ENCODE measurements at regions not wholly inside any gene's neighbourhood (a gene's known extent, or its start where the extent isn't known, plus 50 kb on each side); places are given as distances from the start of the nearest gene placed in this dataset.

GRCh38 chr3:186476044-186476468, 68.1 kb downstream of the CRYGS start:
- Histone ChIP-seq H3K27me3 (ENCODE audit: insufficient read depth, poor library complexity, severe bottlenecking) (no peaks in the 10 kb centered on the region), H3K27ac (replicated peaks) (no peak overlapping the region), H3K4me3 (replicated peaks; ENCODE audit: insufficient read depth, low read length) (no peak overlapping the region)
- TF ChIP-seq SPI1 (IDR thresholded peaks at IDR 0.05; ENCODE audit: borderline replicate concordance, low read depth) (no peak), GABPA (IDR thresholded peaks at IDR 0.05; ENCODE audit: low read depth) (no peak), CTCF (IDR thresholded peaks at IDR 0.05; ENCODE audit: insufficient read depth, low read length) (no peak), REST (IDR thresholded peaks at IDR 0.05; ENCODE audit: insufficient replicate concordance, low read depth) (no peak), POLR2AphosphoS5 (IDR thresholded peaks at IDR 0.05; ENCODE audit: low read depth) (no peak)
- DNase-seq (ENCODE audit: low read depth in 1 of 2, low spot score in 1 of 2): no peak

GRCh38 chr3:186473166-186473565, 71.0 kb downstream of the CRYGS start:
- Histone ChIP-seq H3K27me3 (ENCODE audit: insufficient read depth, poor library complexity, severe bottlenecking) (no peaks in the 10 kb centered on the region), H3K4me3 (replicated peaks; ENCODE audit: insufficient read depth, low read length) (no peak overlapping the region), H3K27ac (replicated peaks) (no peak overlapping the region)
- no peak for DNase-seq (ENCODE audit: low read depth in 1 of 2, low spot score in 1 of 2)
- TF ChIP-seq POLR2AphosphoS5 (IDR thresholded peaks at IDR 0.05; ENCODE audit: low read depth) (no peak), GABPA (IDR thresholded peaks at IDR 0.05; ENCODE audit: low read depth) (no peak), REST (IDR thresholded peaks at IDR 0.05; ENCODE audit: insufficient replicate concordance, low read depth) (no peak), SPI1 (IDR thresholded peaks at IDR 0.05; ENCODE audit: borderline replicate concordance, low read depth) (no peak), CTCF (IDR thresholded peaks at IDR 0.05; ENCODE audit: insufficient read depth, low read length) (no peak)

GRCh38 chr3:186472456-186473008, 71.6 kb downstream of the CRYGS start:
- Histone ChIP-seq H3K27ac (replicated peaks) (no peak overlapping the region), H3K27me3 (ENCODE audit: insufficient read depth, poor library complexity, severe bottlenecking) (no peaks in the 10 kb centered on the region), H3K4me3 (replicated peaks; ENCODE audit: insufficient read depth, low read length) (no peak overlapping the region)
- no peak for DNase-seq (ENCODE audit: low read depth in 1 of 2, low spot score in 1 of 2)
- TF ChIP-seq REST (IDR thresholded peaks at IDR 0.05; ENCODE audit: insufficient replicate concordance, low read depth) (no peak), SPI1 (IDR thresholded peaks at IDR 0.05; ENCODE audit: borderline replicate concordance, low read depth) (no peak), POLR2AphosphoS5 (IDR thresholded peaks at IDR 0.05; ENCODE audit: low read depth) (no peak), CTCF (IDR thresholded peaks at IDR 0.05; ENCODE audit: insufficient read depth, low read length) (no peak), GABPA (IDR thresholded peaks at IDR 0.05; ENCODE audit: low read depth) (no peak)

Measured in HL-60 (cell line).